Muscle layer of colon (tissue), 2 donors: ENCODE measurements at regions not wholly inside any gene's neighbourhood (a gene's known extent, or its start where the extent isn't known, plus 50 kb on each side); places are given as distances from the start of the nearest gene placed in this dataset.

ENCODE experiments used
- H3K27ac ChIP-seq: one replicate; pipeline ENCODE4 v1.7.0; 2013; ENCODE audit warnings: low read depth, mild to moderate bottlenecking, low read length, moderate library complexity
- H3K27me3 ChIP-seq, 2 donors: one replicate each; pipeline ENCODE4 v1.7.0; 2013; ENCODE audit warnings: low read length in 2 of 2, mild to moderate bottlenecking in 2 of 2; ENCODE audit not compliant: insufficient read depth in 2 of 2, control insufficient read depth in 1 of 2
- H3K36me3 ChIP-seq: one replicate; pipeline ENCODE4 v1.7.0; 2013; ENCODE audit warnings: mild to moderate bottlenecking, low read length; ENCODE audit not compliant: insufficient read depth
- H3K4me1 ChIP-seq: one replicate; pipeline ENCODE4 v1.7.0; 2013; ENCODE audit warnings: mild to moderate bottlenecking, low read length; ENCODE audit not compliant: insufficient read depth
- H3K4me3 ChIP-seq, 2 donors: one replicate each; pipeline ENCODE4 v1.7.0; 2013; ENCODE audit warnings: low read length in 2 of 2, low read depth in 1 of 2, mild to moderate bottlenecking in 1 of 2, moderate library complexity in 1 of 2
- H3K9ac ChIP-seq: one replicate; pipeline ENCODE4 v1.7.0; 2013; ENCODE audit warnings: low read length
- H3K9me3 ChIP-seq: one replicate; pipeline ENCODE4 v1.7.0; 2013; ENCODE audit warnings: mild to moderate bottlenecking, low read length
- donor health status: abdominal sarcoma.
- donor health status: Adenocarcinoma of cecum.

- Histone ChIP-seq H3K9ac (no peak overlapping the region), H3K4me1 (peaks cover 39% of the 10 kb centered on the region), H3K4me3 (no peak overlapping the region), H3K27ac (peak overlapping the region; percentile 42), H3K36me3 (peaks cover 13% of the 10 kb centered on the region), H3K9me3 (no peaks in the 10 kb centered on the region), H3K27me3 (no peaks in the 10 kb centered on the region)
Observed at GRCh38 chr1:184810735-184811343, 56.2 kb upstream of the EDEM3 start.

- no peak overlapping the region for H3K9ac ChIP-seq
- H3K36me3 ChIP-seq: peaks cover 26% of the 10 kb centered on the region
- H3K27ac ChIP-seq: no peak overlapping the region
- H3K9me3 ChIP-seq: no peaks in the 10 kb centered on the region
- no peak overlapping the region for H3K4me3 ChIP-seq
- no peaks in the 10 kb centered on the region for H3K27me3 ChIP-seq
- peaks cover 32% of the 10 kb centered on the region for H3K4me1 ChIP-seq
Observed at GRCh38 chr1:184806296-184806721, 51.7 kb upstream of the EDEM3 start.

GRCh38 chr1:184805667-184806295 is 51.1 kb upstream of the EDEM3 start:
- Histone ChIP-seq H3K9me3 (no peaks in the 10 kb centered on the region), H3K9ac (no peak overlapping the region), H3K27me3 (no peaks in the 10 kb centered on the region), H3K27ac (peak overlapping the region; percentile 36), H3K36me3 (peaks cover 31% of the 10 kb centered on the region), H3K4me1 (peaks cover 27% of the 10 kb centered on the region), H3K4me3 (no peak overlapping the region)
